ENCODE measurements at regions not wholly inside any gene's neighbourhood (a gene's known extent, or its start where the extent isn't known, plus 50 kb on each side); places are given as distances from the start of the nearest gene placed in this dataset.

- no peak for TF ChIP-seq CTCF (IDR thresholded peaks at IDR 0.05; ENCODE audit: low read depth, low read length)
- Histone ChIP-seq H3K4me3 (no peak overlapping the region), H3K9me3 (ENCODE audit: low read depth) (no peaks in the 10 kb centered on the region), H3K36me3 (no peaks in the 10 kb centered on the region), H3K27ac (no peak overlapping the region), H3K27me3 (no peaks in the 10 kb centered on the region), H3K4me1 (ENCODE audit: low read depth) (no peaks in the 10 kb centered on the region)
- DNase-seq (ENCODE audit: low read depth in 1 of 2, low spot score in 1 of 2), result peak in 1 of 2 donors; percentile 6
These were observed 132.9 kb upstream of the MCHR2 start for GRCh38 chr6:100126790-100127484.

- DNase-seq (ENCODE audit: low read depth in 1 of 2, low spot score in 1 of 2), result no peak
- TF ChIP-seq CTCF (IDR thresholded peaks at IDR 0.05; ENCODE audit: low read depth, low read length), result no peak
- Histone ChIP-seq H3K27ac (no peak overlapping the region), H3K27me3 (no peaks in the 10 kb centered on the region), H3K9me3 (ENCODE audit: low read depth) (no peaks in the 10 kb centered on the region), H3K4me3 (no peak overlapping the region), H3K36me3 (no peaks in the 10 kb centered on the region), H3K4me1 (ENCODE audit: low read depth) (no peaks in the 10 kb centered on the region)
These were observed 128.0 kb upstream of the MCHR2 start for GRCh38 chr6:100121854-100122609.

- DNase-seq (ENCODE audit: low read depth in 1 of 2, low spot score in 1 of 2), result no peak
- no peak for TF ChIP-seq CTCF (IDR thresholded peaks at IDR 0.05; ENCODE audit: low read depth, low read length)
- Histone ChIP-seq H3K27ac (no peak overlapping the region), H3K27me3 (no peaks in the 10 kb centered on the region), H3K36me3 (no peaks in the 10 kb centered on the region), H3K9me3 (ENCODE audit: low read depth) (no peaks in the 10 kb centered on the region), H3K4me1 (ENCODE audit: low read depth) (no peaks in the 10 kb centered on the region), H3K4me3 (no peak overlapping the region)
These were observed 125.2 kb upstream of the MCHR2 start for GRCh38 chr6:100119261-100119660.

GRCh38 chr6:100118301-100118700 lies 124.3 kb upstream of the MCHR2 start:
- no peak for DNase-seq (ENCODE audit: low read depth in 1 of 2, low spot score in 1 of 2)
- no peak for TF ChIP-seq CTCF (IDR thresholded peaks at IDR 0.05; ENCODE audit: low read depth, low read length)
- Histone ChIP-seq H3K9me3 (ENCODE audit: low read depth) (no peaks in the 10 kb centered on the region), H3K4me3 (no peak overlapping the region), H3K36me3 (no peaks in the 10 kb centered on the region), H3K27ac (no peak overlapping the region), H3K4me1 (ENCODE audit: low read depth) (no peaks in the 10 kb centered on the region), H3K27me3 (no peaks in the 10 kb centered on the region)

- Histone ChIP-seq H3K36me3 (no peaks in the 10 kb centered on the region), H3K27ac (no peak overlapping the region), H3K4me1 (ENCODE audit: low read depth) (no peaks in the 10 kb centered on the region), H3K4me3 (no peak overlapping the region), H3K27me3 (no peaks in the 10 kb centered on the region), H3K9me3 (ENCODE audit: low read depth) (no peaks in the 10 kb centered on the region)
- no peak for DNase-seq (ENCODE audit: low read depth in 1 of 2, low spot score in 1 of 2)
- no peak for TF ChIP-seq CTCF (IDR thresholded peaks at IDR 0.05; ENCODE audit: low read depth, low read length)
These were observed 123.7 kb upstream of the MCHR2 start for GRCh38 chr6:100117680-100118079.
